CD4-positive, CD25-positive, alpha-beta regulatory T cell (primary cell): ENCODE measurements at regions not wholly inside any gene's neighbourhood (a gene's known extent, or its start where the extent isn't known, plus 50 kb on each side); places are given as distances from the start of the nearest gene placed in this dataset.

Experiments used
- ATAC-seq, 2 donors: fragments of 150-1000 bp; cut with Tn5 transposase; one replicate each; pipeline ENCODE4 v1.10.0; 2021; ENCODE audit warnings: low read depth in 2 of 2, moderate number of reproducible peaks in 2 of 2, moderate library complexity in 1 of 2
- DNase-seq, 3 donors: peaks; one replicate each; pipeline versions ENCODE4 v3.0.0 to v3.0.0-alpha.2; 2012 to 2022; ENCODE audit warnings: mixed read lengths in 1 of 3
- H3K27ac ChIP-seq: one replicate; pipeline ENCODE4 v1.7.0; 2013; ENCODE audit warnings: mild to moderate bottlenecking, low read length; ENCODE audit not compliant: insufficient read depth, poor library complexity, severe bottlenecking
- H3K27me3 ChIP-seq: one replicate; pipeline ENCODE4 v1.7.0; 2013; ENCODE audit warnings: low read length; ENCODE audit not compliant: control insufficient read depth, insufficient read depth
- H3K36me3 ChIP-seq: one replicate; pipeline ENCODE4 v1.7.0; 2013; ENCODE audit warnings: mild to moderate bottlenecking, low read length, moderate library complexity; ENCODE audit not compliant: control insufficient read depth, insufficient read depth
- H3K4me1 ChIP-seq: 2 replicates; pipeline ENCODE4 v1.7.0; 2013; ENCODE audit warnings: mild to moderate bottlenecking, low read length; ENCODE audit not compliant: insufficient read depth, control insufficient read depth, poor library complexity, severe bottlenecking
- H3K4me3 ChIP-seq: one replicate; pipeline ENCODE4 v1.7.0; 2013; ENCODE audit warnings: low read depth, mild to moderate bottlenecking, low read length, moderate library complexity
- H3K9me3 ChIP-seq, 2 experiments: 1 replicate in 1 of 2; 2 replicates in 1 of 2; pipeline ENCODE4 v1.7.0; 2013; ENCODE audit warnings: low read length in 2 of 2, mild to moderate bottlenecking in 1 of 2, moderate library complexity in 1 of 2; ENCODE audit not compliant: control insufficient read depth in 2 of 2
- H3K27ac Mint-ChIP-seq, 3 donors: one replicate each; pipeline ENCODE4 v1.8.0; 2020 to 2022; ENCODE audit warnings: mild to moderate bottlenecking in 3 of 3, mixed read lengths in 3 of 3, moderate library complexity in 2 of 3
- H3K27me3 Mint-ChIP-seq: one replicate; pipeline ENCODE4 v1.8.0; 2022; ENCODE audit warnings: mild to moderate bottlenecking, mixed read lengths
- H3K36me3 Mint-ChIP-seq: one replicate; pipeline ENCODE4 v1.8.0; 2020; ENCODE audit warnings: mixed read lengths
- H3K4me1 Mint-ChIP-seq, 4 donors: one replicate each; pipeline ENCODE4 v1.8.0; 2020 to 2022; ENCODE audit warnings: mixed read lengths in 4 of 4, mild to moderate bottlenecking in 1 of 4
- H3K4me3 Mint-ChIP-seq, 4 donors: one replicate each; pipeline ENCODE4 v1.8.0; 2020 to 2022; ENCODE audit warnings: mild to moderate bottlenecking in 4 of 4, mixed read lengths in 4 of 4, moderate library complexity in 3 of 4
- H3K9me3 Mint-ChIP-seq, 7 donors: one replicate each; pipeline ENCODE4 v1.8.0; 2020 to 2022; ENCODE audit warnings: mixed read lengths in 7 of 7, mild to moderate bottlenecking in 3 of 7, moderate library complexity in 2 of 7

DNA sequence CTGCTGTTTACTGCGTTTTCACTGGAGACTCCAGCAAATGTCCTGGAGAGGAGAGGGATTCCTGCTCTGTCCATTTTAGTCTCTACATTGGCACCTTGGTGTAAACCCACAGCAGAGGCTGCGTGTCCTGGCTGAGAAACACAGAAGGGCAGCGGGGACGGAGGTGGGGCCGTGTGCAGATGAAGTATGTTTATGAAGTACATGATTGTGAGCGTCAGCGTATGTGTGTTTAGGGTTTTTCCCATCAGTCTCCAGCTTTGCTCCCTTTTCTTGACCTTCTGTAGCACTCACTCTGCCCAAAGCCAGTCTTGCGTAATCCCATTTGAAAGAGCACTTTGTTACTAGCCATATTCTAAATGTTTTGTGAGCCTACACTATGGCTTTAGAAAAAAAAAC is 750.7 kb upstream of the SORCS1 start:
- Mint-ChIP-seq H3K9me3 (peaks cover 0 to 23% (median 8%) of the 10 kb centered on the region in 7 donors), H3K4me1 (no peaks in the 10 kb centered on the region), H3K36me3 (no peaks in the 10 kb centered on the region), H3K4me3 (no peak overlapping the region), H3K27me3 (no peaks in the 10 kb centered on the region), H3K27ac (no peak overlapping the region)
- Histone ChIP-seq H3K27ac (no peak overlapping the region), H3K4me3 (no peak overlapping the region), H3K36me3 (no peaks in the 10 kb centered on the region), H3K4me1 (no peaks in the 10 kb centered on the region), H3K27me3 (no peaks in the 10 kb centered on the region), H3K9me3 (peaks cover 2 to 8% of the 10 kb centered on the region in 2 experiments)
- no peak for ATAC-seq
- DNase-seq, result no peak

DNA sequence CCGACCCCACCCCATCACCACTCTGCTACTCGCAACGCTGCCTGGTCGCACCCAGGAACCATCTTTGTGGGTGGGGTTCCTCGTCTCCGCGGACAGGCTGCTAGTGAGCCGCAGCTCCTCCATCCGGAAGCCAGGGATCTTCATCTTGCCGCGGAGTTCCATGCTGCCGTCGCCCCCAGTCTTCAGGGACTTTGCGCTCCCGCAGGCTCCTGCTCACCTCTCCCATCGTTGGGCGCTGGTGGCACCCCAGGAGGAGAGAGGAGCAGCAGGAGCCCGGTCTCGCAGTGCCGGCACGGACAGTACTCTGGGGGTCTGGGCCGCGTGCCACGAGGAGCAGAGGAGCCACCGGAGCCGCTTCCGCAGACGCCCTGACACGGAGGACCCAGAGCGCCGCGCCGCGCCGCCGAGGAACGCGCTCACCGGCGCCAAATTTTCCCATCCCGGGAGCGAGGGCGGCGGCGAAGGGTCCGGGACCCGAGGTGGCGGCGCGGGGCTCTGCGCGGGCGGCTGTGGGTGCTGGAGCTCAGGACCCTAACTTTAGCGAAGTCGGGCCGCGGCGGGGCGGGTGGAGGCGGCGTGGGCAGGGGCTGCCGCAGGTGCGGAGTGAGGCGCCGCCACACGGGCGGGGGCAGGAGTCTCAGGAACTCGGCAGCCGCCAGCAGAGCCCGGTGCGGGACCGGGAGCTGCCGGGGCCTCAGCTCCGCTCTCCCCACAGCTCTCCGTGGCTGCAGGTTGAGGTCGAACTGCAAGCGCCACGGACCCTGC is 750.1 kb upstream of the SORCS1 start:
- H3K4me1 ChIP-seq, result no peaks in the 10 kb centered on the region
- H3K9me3 ChIP-seq, result peaks cover 2% of the 10 kb centered on the region in 2 experiments
- Mint-ChIP-seq H3K4me3 (no peak overlapping the region), H3K36me3 (no peaks in the 10 kb centered on the region), H3K27ac (no peak overlapping the region), H3K27me3 (no peaks in the 10 kb centered on the region), H3K9me3 (peaks cover 0 to 23% (median 8%) of the 10 kb centered on the region in 7 donors), H3K4me1 (no peaks in the 10 kb centered on the region)
- no peak for ATAC-seq
- no peak overlapping the region for H3K4me3 ChIP-seq
- no peak overlapping the region for H3K27ac ChIP-seq
- DNase-seq, result no peak
- H3K36me3 ChIP-seq, result no peaks in the 10 kb centered on the region
- no peaks in the 10 kb centered on the region for H3K27me3 ChIP-seq

DNA sequence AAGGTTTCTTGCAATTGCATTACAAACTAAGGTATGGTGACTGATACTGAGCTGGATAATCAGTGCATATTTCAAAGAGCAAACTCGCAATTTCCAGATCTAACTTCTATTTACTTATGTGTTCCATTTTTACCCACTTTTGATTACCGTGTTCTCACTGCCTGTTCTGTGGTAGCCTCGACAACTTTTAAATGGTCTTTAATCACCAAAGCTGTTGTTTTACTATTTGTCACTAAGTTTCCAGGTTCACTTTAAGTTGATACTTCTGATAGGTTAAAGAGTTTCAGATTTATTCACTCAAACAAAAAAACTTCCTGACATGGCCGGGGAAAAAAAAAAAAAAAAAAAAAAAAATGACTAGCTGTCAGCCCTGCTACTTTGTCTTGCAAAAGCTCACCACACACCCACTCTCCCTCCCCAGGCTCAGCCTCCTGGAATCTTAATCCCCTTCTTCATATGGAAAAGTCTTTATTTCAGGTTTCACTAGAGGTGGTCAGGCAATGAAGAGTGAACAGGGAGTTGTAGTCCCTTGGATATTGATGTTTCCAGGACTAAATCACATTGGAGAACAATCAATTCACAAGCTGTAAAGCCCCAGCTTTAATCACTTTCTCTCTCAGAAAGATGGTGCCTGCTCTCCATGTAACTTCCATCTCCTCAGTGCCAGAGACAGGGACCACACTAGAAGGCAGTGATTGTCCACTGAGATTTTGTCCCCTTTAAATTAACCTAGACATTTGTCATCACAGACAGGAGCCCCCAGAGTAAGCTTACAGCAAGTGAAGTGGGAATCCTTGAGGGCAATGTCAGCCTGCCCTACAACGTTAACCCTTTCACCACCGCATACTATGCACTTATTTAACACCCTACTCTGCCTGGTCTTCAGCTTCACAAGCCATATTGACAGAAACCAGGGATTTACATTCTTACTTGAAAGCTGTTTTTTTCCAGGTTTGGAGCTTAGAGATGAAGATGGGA is 749.1 kb upstream of the SORCS1 start:
- Histone ChIP-seq H3K4me1 (no peaks in the 10 kb centered on the region), H3K36me3 (no peaks in the 10 kb centered on the region), H3K4me3 (no peak overlapping the region), H3K27me3 (no peaks in the 10 kb centered on the region), H3K9me3 (peaks cover 0 to 2% of the 10 kb centered on the region in 2 experiments), H3K27ac (no peak overlapping the region)
- Mint-ChIP-seq H3K27me3 (no peaks in the 10 kb centered on the region), H3K27ac (no peak overlapping the region), H3K9me3 (peaks cover 0 to 17% (median 8%) of the 10 kb centered on the region in 7 donors), H3K36me3 (no peaks in the 10 kb centered on the region), H3K4me3 (no peak overlapping the region), H3K4me1 (no peaks in the 10 kb centered on the region)
- ATAC-seq (no peak), DNase-seq (no peak)

DNA sequence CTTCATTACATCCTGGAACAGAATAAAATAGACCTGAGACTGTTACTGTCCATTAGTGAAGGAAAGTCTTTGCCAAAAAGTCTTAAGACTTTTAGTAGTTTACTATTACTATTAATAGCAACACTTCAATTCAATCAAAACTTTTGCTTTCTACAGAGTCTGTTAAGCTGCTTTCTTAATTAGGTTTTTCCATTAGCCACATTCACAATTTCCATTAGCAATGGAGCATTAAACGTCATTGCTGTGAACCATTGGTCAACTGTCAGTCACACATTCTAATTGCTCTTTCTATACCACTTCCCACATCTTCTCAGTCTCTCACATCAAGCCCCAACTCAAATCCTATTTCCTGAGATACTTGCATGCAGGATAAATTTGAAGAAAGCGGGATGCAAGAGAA is 736.6 kb upstream of the SORCS1 start:
- DNase-seq (no peak), ATAC-seq (no peak)
- H3K4me1 ChIP-seq, result no peaks in the 10 kb centered on the region
- Mint-ChIP-seq H3K27me3 (no peaks in the 10 kb centered on the region), H3K4me3 (no peak overlapping the region), H3K4me1 (no peaks in the 10 kb centered on the region), H3K9me3 (peaks cover 4 to 25% (median 11%) of the 10 kb centered on the region in 7 donors), H3K27ac (peak overlapping the region in 1 of 3 donors; percentile 26), H3K36me3 (no peaks in the 10 kb centered on the region)
- no peak overlapping the region for H3K27ac ChIP-seq
- H3K27me3 ChIP-seq, result no peaks in the 10 kb centered on the region
- H3K4me3 ChIP-seq, result no peak overlapping the region
- H3K9me3 ChIP-seq, result peaks cover 0 to 16% of the 10 kb centered on the region in 2 experiments
- H3K36me3 ChIP-seq, result no peaks in the 10 kb centered on the region

DNA sequence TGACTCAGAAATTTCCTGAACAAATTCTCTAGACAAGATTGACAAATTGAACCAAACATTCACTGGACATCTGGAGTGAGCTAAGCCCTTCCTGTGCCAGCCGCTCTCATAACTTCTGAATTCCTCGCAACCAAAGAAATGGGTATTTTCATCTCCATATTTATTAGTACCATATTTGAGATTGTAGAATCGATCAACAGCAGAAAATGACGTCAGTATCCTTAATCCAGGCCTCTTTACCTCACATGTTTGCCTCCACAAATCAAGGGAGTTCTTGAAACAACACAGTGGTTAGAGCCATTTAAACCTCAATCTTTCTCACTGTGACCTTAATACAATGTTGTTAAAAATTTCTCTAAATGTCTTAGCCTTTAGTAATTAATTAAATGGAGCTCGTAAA is 735.6 kb upstream of the SORCS1 start:
- no peak overlapping the region for H3K27ac ChIP-seq
- no peaks in the 10 kb centered on the region for H3K36me3 ChIP-seq
- no peaks in the 10 kb centered on the region for H3K36me3 Mint-ChIP-seq
- no peak overlapping the region for H3K4me3 Mint-ChIP-seq
- H3K27me3 Mint-ChIP-seq, result no peaks in the 10 kb centered on the region
- no peaks in the 10 kb centered on the region for H3K4me1 Mint-ChIP-seq
- H3K27ac Mint-ChIP-seq, result no peak overlapping the region
- DNase-seq, result no peak
- peaks cover 2 to 21% (median 9%) of the 10 kb centered on the region in 7 donors for H3K9me3 Mint-ChIP-seq
- no peak overlapping the region for H3K4me3 ChIP-seq
- ATAC-seq, result no peak
- no peaks in the 10 kb centered on the region for H3K27me3 ChIP-seq
- no peaks in the 10 kb centered on the region for H3K4me1 ChIP-seq
- H3K9me3 ChIP-seq, result peaks cover 2 to 20% of the 10 kb centered on the region in 2 experiments

DNA sequence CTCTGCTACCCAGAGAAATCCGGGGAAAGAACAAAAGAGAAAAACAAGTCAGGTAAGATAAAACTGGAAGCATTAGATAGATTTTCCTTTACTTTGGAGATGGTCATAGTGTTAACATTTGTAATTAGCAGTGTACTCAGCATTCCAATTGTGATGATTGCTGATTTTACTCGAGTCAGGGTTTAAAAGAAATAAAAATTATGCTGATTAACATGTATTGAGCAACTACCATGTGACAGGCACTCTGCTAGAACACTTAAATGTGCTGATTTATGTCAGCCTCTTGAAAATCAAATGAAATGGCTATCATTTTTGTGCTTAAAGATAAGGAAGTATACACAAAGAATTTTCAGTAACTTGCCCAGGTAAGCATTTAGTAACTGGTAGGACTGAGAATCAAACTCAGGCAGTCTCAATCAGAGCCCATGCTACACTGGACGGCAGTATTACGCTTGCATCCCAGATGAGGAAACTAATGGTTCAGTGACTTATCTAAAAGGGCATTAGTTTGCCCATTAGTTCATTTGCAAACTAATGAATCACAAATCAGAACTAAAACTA is 735.1 kb upstream of the SORCS1 start:
- Histone ChIP-seq H3K4me1 (no peaks in the 10 kb centered on the region), H3K27ac (no peak overlapping the region), H3K9me3 (peaks cover 2 to 20% of the 10 kb centered on the region in 2 experiments), H3K4me3 (no peak overlapping the region), H3K36me3 (no peaks in the 10 kb centered on the region), H3K27me3 (no peaks in the 10 kb centered on the region)
- H3K4me1 Mint-ChIP-seq, result no peaks in the 10 kb centered on the region
- ATAC-seq (no peak), DNase-seq (no peak)
- no peak overlapping the region for H3K4me3 Mint-ChIP-seq
- H3K27me3 Mint-ChIP-seq, result no peaks in the 10 kb centered on the region
- H3K27ac Mint-ChIP-seq, result no peak overlapping the region
- H3K9me3 Mint-ChIP-seq, result peaks cover 2 to 21% (median 9%) of the 10 kb centered on the region in 7 donors
- no peaks in the 10 kb centered on the region for H3K36me3 Mint-ChIP-seq

DNA sequence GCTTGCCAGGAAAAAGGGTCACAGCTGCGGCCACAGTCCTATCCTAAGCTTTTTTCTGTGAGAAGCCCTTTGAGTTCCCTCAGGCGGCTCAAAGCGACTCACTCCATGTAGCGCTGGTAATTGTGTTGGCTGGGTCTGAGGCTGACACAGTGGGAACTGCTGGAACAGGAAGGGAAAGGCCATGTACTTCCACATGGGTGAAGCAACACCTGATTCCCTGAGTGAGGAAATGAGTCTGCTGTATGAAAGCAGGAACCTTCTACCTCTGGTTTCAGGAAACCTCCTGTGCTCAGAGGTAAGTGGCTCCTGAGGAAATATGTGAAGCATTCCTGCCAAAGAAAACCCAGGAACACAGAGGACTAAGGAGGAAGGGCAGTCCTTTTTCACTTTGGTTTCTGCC is 734.6 kb upstream of the SORCS1 start:
- DNase-seq, result no peak
- H3K9me3 Mint-ChIP-seq, result peaks cover 0 to 17% (median 7%) of the 10 kb centered on the region in 7 donors
- no peak for ATAC-seq
- Histone ChIP-seq H3K9me3 (peaks cover 2 to 20% of the 10 kb centered on the region in 2 experiments), H3K4me1 (no peaks in the 10 kb centered on the region), H3K4me3 (no peak overlapping the region), H3K27ac (no peak overlapping the region), H3K27me3 (no peaks in the 10 kb centered on the region), H3K36me3 (no peaks in the 10 kb centered on the region)
- H3K4me3 Mint-ChIP-seq, result no peak overlapping the region
- H3K4me1 Mint-ChIP-seq, result no peaks in the 10 kb centered on the region
- no peak overlapping the region for H3K27ac Mint-ChIP-seq
- no peaks in the 10 kb centered on the region for H3K36me3 Mint-ChIP-seq
- no peaks in the 10 kb centered on the region for H3K27me3 Mint-ChIP-seq
